Amniotic epithelial cell (primary cell): ENCODE measurements at regions not wholly inside any gene's neighbourhood (a gene's known extent, or its start where the extent isn't known, plus 50 kb on each side); places are given as distances from the start of the nearest gene placed in this dataset.
A peak's percentile ranks its signal among the peaks of the same experiment; 100 is the strongest.

Source experiments
- DNase-seq: peaks from one replicate; pipeline ENCODE4 v3.0.0-alpha.2; 2010; ENCODE audit warnings: low read depth

DNA sequence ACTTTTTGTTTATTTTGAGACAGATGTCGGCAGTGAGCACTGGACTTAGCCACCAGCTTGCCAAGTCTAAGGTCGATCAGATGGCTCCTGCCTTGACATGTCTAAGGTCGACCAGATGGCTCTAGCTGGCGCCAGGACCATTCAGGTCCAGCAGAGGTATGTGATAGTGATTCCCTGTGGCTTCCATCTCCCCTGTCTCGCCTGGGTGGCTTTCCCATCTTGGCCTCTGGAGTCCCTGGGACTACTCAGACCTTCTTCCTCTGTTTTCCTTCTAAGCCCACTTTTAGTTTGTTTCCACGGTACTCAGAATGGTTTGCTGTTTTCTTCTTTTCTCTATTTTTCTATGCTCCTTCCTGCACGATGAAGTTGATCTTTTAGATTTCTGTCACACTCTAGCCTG is 1435.7 kb downstream of the UQCRFS1 start:
- no peak for DNase-seq

DNA sequence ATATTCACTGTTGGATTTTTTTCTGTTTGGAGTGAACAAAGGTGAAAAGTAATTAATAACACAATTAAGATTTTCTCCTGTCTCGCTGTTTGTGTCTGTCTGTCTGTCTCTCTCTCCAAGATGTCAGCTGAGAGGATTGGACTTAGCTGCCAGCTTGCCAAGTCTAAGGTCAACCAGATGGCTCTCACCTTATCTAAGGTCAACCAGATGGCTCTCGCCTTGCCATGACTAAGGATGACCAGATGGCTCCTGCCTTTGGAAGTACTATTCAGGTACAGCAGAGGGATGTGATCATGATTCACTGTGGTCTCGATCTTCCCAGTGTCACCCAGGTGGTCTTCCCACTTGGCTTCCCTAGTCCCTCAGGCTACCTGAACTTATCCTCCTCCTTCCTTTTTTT is 1436.4 kb downstream of the UQCRFS1 start:
- peak; percentile 27 for DNase-seq

DNA sequence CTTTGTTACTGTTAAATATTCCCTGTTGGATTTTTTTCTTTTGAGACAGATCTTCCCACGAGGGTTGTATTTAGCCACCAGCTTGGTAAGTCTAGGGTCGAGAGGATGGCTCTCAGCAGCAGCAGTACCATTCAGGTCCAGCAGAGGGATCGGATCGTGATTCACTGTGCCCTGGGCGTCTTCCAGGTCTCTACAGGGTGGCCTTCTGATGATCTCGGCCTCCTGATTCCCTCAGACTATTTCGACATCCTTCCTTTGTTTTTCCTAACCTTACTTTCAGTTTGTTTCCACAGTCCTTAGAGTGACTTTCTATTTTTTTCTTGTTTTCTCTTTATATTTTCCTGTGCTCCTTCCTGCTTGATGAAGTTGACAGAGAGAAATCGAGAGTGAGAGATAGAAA is 1436.9 kb downstream of the UQCRFS1 start:
- DNase-seq: peak; percentile 76

DNA sequence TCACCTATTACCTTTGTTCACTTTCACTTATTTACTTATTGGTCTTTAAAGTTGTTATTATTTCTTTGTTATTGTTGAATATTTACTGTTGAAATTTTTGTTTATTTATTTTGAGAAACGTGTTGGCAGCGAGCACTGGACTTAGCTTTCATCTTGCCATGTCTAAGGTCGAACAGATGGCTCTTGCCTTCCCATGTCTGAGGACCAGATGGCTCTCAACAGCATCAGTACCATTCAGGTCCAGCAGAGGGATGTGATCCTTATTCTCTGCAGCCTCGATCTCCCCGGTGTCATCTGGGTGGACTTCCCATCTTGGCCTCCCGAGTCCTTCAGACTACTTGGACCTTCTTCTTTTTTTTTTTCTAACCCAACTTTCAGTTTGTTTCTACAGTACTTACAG is 1437.6 kb downstream of the UQCRFS1 start:
- DNase-seq: no peak

DNA sequence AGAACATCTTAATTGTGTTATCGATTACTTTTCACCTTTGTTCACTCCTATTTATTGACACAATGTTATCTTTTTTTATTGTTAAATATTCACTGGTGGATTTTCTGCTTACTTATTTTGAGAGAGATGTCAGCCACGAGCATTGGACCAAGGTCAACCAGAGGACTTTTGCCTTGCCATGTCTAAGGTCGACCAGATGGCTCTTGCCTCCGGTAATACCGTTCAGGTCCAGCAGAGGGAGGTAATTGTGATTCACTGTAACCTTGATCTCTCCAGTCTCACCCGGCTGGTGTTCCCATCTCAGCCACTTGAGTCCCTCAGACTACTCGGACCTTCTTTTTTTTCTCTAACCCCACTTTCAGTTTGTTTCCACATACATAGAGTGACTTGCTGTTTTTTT is 1438.1 kb downstream of the UQCRFS1 start:
- DNase-seq: peak; percentile 10

DNA sequence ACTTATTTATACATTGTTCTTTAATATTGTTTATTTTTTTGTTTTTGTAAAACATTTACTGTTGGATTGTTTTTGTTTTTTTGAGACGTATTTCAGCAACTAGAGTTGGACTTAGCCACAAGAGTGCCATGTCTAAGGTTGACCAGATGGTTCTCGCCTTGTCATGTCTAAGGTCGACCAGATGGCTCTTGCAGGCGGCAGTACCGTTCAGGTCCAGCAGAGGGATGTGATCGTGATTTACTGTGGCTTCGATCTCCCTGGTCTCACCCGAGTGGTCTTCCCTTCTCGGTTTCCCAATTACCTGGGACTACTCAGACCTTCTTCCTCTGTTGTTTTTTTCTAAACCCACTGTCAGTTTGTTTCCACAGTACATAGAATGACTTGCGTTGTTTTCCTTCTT is 1438.6 kb downstream of the UQCRFS1 start:
- no peak for DNase-seq

DNA sequence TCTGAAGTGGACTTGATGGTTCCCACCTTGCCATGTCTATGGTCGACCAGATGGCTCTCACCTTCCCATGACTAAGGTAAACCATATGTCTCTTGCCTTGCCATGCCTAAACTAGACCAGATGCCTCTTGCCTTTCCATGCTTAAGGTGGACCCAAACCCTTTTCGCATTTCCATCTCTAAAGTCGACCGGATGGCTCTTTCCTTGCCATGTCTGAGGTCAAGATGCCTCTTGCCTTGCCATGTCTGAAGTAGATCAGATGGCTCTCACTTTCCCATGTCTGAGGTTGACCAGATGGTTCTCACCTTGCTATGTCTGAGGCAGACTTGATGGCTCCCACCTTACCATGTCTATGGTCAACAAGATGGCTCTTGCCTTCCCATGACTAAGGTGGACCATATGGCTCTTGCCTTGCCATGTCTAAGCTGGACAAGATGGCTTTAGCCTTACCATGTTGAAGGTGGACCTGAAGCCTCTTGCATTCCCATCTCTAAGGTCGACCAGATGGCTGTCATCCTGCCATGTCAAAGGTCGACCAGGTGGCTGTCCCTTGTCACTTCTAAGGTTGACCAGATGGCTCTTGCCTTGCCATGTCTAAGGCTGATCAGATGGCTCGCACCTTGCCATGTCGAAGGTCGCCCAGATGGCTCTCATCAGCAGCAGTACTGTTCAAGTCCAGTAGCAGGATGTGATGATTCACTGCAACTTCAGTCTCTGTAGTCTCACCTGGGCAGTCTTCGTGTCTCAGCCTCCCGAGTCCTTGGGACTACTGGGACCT is 1439.4 kb downstream of the UQCRFS1 start:
- DNase-seq: no peak

GRCh38 chr19:27772059-27772458 is 1440.9 kb downstream of the UQCRFS1 start:
- no peak for DNase-seq

DNA sequence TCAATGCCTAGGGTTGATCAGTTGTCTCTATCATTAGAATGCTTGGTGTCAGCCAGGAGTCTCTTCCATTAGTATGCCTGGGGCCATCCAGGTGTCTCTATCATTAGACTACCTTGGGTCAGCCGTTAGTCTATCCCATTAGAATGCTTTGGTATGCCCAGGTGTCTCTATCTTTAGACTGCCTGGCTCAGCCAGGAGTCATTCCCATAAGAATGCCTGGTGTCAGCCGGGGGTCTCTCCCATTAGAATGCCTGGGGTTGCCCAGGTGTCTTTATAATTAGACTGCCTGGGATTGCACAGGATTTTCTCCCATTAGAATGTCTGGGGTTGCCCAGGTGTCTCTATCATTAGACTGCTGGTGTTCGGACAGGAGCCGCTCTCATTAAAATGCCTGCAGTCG is 1442.9 kb downstream of the UQCRFS1 start:
- no peak for DNase-seq

DNA sequence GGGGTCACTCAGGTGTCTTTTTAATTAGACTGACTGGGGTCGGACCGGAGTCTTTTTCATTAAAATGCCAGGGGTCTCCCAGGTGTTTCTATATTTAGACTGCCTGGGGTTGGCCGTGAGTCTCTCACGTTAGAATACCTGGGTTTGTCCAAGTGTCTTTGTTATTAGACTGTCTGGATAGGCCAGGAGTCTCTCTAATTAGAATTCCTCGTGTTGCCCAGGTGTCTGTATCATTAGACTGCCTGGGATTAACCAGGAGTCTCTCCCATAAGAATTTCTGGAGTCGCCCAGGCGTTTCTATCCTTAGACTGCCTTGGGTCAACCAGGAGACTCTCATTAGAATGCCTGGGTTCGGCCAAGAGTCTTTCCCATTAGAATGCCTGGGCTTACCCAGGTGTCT is 1445.7 kb downstream of the UQCRFS1 start:
- no peak for DNase-seq

GRCh38 chr19:27765912-27766725 is 1446.8 kb downstream of the UQCRFS1 start:
- no peak for DNase-seq

DNA sequence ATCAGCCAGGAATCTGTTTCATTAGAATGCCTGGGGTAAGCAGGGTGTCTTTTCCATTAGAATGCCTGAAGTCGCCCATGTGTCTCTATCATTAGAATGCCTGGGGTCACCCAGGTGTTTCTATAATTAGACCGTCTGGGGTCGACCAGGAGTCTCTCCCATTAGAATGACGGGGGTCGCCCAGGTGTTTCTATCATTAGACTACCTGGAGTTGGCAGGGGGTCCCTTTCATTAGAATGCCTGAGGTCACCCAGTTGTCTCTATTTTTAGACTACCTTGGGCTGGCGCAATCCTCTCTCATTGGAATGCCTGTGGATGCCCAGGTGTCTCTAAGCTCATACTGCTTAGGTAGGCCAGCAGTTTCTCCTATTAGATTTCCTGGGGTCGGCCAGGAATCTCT is 1447.6 kb downstream of the UQCRFS1 start:
- DNase-seq: no peak

DNA sequence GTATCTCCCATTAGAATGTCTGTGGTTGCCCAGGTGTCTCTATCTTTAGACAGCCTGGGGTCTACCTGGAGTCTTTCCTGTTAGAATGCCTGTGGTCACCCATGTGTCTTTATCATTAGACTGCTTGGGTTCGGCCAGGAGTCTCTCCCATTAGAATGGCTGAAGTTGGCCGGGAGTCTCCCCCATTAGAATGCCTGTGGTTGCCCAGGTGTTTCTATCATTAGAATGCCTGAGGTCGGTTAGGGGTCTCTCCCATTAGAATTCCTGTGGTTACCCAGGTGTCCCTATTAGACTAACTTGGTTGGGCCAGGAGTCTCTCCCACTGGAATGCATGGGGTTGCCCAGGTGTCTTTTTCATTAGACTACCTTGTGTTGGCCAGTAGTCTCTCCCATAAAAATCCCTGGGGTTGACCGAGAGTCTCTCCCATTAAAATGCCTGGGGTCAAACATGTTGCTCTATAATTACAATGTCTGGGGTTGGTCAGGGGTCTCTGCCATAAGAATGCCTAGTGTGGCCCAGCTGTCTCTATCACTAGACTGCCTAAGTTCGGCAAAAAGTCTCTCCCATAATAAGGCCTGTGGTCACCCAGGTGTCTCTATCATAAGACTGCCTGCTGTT is 1448.7 kb downstream of the UQCRFS1 start:
- DNase-seq: no peak

GRCh38 chr19:27762933-27763332 is 1450.0 kb downstream of the UQCRFS1 start:
- no peak for DNase-seq

- DNase-seq: no peak
These were observed 1453.1 kb downstream of the UQCRFS1 start for GRCh38 chr19:27759896-27760295.

GRCh38 chr19:27758626-27759505 is 1454.1 kb downstream of the UQCRFS1 start:
- DNase-seq: no peak

- no peak for DNase-seq
These were observed 1458.3 kb downstream of the UQCRFS1 start for GRCh38 chr19:27754700-27755099.

DNA sequence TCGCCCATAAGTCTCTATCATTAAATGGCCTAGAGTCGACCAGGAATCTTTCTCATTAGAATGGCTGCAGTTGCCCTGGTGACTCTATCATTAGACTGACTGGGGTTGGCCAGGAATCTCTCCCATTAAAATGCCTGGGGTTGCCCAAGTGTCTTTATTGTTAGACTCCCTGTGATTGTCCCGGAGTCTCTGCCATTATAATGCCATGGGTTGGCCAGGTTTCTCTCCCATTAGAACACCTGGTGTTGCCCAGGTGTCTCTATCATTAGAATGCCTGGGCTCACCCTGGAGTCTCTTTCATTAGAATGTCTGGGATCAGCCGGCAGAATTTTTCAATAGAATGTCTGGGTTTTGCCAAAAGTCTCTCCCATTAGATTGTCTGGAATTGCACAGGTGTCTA is 1459.3 kb downstream of the UQCRFS1 start:
- no peak for DNase-seq

GRCh38 chr19:27752530-27753184 is 1460.3 kb downstream of the UQCRFS1 start:
- no peak for DNase-seq

- no peak for DNase-seq
These were observed 1461.9 kb downstream of the UQCRFS1 start for GRCh38 chr19:27751044-27751391.

DNA sequence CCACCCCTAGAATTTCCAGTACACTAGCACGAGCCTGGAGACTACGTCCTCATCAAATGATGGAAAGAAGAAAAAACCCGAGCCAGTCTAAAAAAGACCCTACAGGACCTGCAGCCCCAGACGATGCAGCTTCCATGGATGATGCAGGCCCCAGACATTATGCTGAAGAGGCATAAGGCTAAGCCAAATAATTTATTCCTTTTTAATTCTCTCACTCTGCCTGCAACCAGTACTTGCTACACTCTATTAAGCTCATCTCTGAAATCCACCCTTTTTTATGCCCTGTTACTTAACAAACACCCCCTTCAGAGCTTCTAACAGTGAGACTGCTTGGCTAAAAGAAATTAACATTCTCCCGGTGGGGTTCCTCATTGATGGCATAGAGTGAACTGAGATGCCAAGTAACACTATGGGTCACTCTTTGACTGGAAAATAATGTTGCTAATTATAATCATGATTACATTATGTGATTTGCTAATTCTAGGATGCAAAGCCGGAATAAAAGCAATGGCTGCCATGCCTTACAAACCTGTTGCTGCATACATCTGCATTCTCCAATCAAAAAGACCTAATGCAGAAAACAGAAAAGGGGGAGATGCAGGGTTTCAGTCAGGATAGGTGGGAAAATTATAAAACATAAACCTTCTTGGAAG is 1462.4 kb downstream of the UQCRFS1 start:
- no peak for DNase-seq
